ENCODE measurements at regions not wholly inside any gene's neighbourhood (a gene's known extent, or its start where the extent isn't known, plus 50 kb on each side); places are given as distances from the start of the nearest gene placed in this dataset.

DNA sequence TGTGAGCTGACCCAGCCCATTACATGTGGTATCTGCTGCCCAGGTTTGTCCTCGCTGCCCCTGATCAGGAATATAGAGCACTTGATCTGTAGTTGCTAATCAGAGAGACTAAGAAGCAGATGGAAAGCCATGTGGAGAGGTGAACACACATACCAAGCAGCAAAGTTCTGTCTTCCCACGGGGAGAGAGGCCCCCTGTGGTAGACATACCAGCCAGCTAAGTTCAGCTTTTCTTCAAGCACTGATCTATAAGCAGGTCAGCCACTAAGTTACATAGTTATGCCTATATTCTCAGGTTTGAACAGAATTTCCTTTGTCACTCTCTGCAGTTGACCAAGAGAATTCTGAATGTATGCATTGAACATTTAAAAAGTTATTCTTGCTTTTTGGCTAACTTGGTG is 76.4 kb downstream of the DDX3Y start:
- DNase-seq: peak; percentile 2

DNA sequence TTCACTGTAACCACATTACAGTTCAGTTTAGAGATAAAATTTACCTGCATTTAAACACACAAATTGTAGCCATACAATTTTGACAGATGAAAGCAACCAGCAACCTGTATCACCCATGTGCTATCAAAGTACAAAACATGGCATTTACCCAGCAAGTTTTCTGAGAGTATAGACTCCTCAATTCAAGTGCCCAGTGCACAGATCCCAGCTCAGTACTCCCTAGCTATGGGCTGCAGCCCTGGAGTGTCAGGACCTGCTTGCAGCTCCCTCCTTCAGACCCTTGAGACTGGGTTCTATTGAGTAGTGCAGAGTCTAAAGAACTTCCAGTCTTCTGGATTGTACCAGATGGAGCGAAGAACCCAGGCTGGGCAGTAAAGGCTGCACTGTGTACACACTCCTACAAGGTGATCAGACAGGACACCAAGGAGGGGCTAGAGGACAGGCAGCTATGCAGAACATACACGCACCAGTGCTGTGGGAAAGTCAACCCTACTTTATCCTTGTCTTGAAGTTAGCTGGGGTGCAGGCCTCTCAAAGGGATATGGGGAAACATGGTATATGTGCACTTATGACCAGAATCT is 77.7 kb downstream of the DDX3Y start:
- DNase-seq: peak; percentile 8

DNA sequence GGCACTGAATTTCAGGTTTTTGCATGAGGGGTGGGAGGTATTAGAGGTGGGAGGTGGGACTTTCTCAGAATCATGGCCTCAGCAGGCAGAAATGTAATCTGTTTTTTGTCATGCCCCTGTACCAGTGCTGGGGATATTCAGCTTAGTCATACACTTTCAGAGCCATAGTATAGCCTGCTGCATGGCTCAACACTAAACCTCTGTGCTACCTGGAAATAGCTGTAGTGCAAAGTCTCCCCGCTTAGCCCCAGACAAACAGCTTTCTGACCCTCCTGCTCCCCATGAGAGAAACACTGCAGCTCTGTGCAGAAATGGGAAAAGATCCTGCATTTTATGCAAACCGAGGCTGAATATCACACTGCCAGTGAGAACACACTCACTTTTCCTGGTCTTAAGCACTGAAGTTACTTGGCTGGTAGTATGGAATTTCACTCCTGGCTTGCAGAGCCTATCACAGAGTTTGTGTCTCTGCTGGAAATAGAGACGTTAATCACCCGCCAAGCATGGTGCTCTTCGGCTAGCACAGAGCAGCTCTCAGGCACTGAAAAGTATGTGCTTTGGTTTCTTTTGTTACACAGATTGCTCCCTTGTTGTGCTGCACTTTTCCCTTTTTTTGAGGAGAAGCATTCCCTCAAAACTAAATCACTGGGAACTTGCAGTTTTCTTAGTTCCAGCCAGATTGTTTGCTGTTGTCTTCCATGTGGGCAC is 80.1 kb downstream of the DDX3Y start:
- DNase-seq: no peak

DNA sequence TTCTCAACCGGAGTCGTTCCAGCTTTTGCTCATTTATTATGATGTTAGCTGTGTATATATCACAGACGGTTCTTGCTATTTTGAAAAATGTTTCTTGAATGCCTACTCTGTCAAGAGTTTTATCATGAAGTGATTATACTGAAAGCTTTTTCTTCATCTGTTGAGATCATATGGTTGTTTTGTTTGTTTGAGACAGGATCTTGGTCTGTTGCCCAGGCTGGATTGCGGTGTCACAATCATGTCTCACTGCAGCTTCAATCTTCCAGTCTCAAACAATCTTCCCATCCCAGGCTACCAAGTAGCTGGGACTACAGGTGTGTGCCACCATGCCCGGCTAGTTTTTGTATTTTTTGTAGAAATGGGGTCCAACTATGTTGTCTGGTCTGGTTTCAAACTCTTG is 112.8 kb downstream of the DDX3Y start:
- DNase-seq: no peak

DNA sequence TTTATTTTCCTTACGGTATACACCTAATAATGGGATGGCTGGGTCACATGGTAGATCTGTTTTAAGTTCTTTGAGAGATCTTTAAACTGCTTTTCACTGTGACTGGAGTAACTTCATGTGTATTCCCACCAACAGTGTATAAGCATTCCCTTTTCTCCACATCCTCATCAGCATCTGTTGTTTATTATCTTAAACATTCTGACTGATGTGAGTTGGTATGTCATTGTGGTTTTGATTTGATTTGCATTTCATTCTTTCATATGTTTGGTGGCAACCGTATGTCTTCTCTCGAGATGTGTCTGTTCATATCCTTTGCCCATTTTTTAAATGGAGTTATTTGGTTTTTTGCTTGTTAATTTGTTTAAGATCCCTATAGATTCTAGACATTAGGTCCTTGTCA is 114.8 kb downstream of the DDX3Y start:
- no peak for DNase-seq

DNA sequence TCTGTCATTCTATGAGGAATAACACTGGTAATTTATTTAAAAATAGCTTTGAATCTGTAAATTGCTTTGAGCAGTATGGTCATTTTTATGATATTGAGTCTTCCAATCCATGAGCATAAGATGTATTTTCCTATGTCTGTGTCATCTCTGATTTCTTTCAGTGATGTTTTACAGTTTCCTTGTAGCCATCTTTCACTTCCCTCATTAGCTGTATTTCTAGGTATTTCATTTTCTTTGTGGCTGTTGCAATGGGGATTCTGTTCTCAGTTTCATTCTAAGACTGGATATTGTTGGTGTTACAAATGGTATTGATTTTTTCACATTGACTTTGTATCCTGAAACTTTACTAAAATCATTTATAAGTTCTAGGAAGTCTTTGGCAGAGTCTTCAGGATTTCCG is 116.2 kb downstream of the DDX3Y start:
- no peak for DNase-seq

DNA sequence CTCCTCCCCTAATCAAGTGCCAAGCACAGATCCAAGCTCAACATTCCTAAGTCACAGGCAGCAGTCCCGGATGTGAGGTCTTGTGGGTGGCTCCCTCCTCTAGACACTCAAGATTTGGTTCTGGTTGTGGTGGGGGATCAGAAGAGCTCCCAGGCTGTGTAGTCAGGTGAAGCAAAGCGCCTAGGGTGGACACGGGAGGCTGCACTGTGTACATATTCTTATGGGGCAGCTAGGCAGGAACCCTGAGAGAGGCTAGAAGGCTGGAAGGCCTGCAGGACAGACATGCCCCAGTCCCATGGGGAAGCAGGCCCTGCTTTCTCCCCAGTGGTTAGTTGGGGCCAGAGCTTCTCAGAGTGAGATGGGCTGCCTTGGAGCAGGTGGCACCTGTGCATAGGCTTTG is 118.9 kb downstream of the DDX3Y start:
- DNase-seq: no peak

DNA sequence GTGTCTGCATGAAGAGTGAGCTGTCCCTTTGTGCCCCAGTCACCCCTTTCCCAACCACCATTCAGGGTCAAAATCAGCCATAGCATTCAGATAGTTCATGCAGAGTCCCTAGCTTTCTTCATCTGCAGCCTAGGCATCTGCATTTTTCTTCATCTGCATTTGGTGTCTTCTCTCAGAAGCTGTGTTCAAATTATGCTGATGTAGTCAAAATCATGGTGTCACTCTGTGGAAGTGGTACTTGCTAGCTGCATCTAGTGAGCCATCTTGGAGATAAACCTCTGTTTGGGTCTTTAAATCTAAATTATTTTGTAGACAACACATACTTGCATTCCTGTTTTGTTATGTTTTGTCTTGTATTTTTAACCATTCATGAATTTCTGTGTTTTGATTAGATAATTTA is 119.8 kb downstream of the DDX3Y start:
- no peak for DNase-seq

DNA sequence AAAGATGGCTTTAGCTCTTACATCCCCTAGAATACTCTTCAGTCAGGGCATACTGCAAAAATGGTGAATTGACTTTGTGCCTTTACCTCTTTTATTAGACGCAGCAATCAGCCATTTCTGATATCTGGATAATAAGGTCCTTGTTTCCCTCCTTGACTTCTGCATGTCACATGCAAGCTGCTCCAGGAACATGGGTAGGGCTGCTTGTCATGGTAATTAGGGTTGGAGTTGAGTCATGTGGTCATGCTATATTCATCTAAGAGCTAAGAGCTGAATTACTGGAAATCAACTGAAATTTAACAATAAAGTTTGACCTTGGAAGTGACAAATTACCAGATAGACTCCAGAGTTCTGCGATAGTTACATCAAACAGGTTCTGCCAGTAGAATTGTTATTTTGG is 122.2 kb downstream of the DDX3Y start:
- no peak for DNase-seq

DNA sequence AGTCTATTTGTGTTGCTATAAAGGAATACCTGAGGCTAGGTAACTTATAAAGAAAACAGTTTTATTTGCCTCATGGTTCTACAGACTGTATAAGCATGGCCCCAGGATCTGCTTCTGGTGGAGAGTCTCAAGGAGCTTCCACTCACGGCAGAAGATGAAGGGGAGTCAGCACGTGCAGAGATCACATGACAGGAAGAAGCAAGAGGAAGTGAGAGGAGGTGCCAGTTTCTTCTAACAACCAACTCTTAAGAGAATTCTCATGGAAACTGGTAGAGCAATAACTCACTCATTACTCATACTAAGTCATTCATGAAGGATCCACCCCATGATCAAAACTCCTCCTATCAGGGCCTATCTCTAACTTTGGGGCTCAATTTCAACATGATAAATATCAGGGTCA is 135.6 kb downstream of the DDX3Y start:
- DNase-seq: peak; percentile 8

DNA sequence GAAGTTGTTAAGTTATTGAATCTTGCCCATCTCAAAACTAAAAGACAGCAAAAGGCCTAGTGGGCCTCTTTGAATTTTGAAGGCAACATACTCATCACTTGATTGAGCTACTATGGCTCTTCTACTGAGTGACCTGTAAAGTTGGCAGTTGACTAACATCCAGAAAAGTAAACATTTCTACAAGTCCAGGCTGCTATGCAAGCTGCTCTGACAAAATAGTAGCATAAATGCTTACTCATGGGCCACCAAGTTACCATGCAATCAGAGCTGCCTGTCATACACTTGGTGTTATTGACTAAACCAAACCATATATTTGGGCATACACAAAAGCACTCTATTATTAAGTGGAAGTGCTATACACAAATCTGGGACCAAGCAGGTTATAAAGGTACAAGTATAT is 148.8 kb downstream of the DDX3Y start:
- no peak for DNase-seq

DNA sequence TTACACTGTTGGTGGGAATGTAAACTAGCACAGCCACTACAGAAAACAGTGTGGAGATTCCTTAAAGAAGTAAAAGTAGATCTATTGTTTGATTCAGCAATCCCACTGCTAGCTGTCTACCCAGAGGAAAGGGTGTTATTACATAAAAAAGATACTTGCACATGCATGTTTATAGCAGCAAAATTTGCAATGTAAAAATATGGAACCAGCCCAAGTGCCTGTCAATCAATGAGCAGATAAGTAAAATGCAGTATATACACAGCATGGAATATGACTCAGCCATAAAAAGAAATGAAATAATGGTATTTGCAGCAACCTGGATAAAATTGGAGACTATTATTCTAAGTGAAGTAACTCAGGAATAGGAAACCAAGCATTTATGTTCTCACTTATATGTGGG is 161.7 kb downstream of the DDX3Y start:
- DNase-seq: no peak

DNA sequence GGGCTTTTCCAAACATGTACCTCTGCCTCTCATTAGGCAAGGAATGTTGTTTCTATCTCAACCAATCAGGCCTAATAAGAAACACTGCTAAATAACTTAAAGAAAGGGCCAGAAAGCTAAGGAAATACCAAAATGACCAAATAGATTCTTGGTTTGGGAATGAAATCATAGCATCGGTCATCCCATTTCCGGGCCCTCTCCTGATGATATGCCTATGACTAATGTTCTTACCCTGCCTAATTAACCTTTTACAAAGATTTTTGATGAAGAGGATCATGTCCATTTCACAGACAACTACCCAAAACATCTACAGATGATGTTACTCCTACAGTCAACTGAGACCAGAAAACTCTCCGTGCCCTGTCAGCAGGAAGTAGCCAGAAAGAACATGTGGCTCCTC is 164.0 kb downstream of the DDX3Y start:
- DNase-seq: no peak

DNA sequence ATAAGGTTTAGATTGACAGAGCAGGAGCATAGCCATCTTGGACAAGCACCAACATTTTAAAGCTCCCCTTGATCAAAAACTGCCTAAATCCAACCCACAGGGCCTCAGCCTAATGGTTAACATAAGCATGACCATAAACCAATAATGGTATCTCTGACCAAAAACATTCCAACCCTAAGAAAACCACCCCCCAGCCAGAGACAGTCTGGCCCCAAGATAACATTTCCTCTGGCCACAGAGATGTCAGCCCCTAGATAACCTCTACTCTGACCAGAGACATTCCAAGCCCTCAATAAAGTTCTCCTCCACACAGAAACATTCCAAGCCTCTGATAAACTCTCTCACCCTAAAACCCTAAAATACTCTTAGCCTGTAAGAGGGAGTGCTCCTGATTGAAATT is 164.4 kb downstream of the DDX3Y start:
- no peak for DNase-seq

DNA sequence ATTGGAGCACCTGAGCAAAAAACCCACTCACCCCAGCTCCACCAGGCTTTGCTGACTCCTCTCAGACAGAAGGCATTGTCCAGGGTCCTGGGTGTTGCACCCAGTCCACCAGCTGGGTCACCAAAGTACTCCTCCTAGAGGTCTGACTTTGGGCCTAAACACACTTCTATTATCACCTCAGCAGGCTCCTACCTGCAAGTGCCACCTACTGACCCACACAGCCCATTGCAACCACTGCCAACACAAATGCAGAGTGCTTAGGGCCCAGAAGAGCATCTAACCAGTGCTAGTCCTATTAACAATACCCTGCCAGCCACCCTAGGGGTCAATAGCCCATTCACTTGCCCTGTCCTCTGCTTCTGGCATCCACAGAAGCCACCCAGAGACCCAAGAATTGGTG is 178.1 kb downstream of the DDX3Y start:
- no peak for DNase-seq

DNA sequence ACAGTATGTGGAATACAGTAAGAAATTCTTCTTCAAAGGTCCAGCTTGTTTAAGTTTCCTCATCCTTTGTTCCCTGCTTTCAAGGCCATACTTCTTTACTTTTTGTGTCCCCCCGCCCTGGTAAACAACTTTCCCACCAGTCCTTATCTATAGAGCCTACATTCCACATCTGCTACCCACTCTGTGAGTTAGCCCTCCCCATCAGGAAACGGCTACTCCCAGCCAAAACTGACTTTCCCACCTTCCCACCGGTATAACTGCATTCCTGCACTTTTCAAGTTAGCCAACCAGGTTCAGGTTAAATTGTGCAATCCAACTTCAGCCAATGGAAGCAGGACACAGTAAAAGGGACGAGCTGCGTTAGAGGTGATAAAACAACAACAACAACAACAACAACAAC is 186.9 kb downstream of the DDX3Y start:
- no peak for DNase-seq

DNA sequence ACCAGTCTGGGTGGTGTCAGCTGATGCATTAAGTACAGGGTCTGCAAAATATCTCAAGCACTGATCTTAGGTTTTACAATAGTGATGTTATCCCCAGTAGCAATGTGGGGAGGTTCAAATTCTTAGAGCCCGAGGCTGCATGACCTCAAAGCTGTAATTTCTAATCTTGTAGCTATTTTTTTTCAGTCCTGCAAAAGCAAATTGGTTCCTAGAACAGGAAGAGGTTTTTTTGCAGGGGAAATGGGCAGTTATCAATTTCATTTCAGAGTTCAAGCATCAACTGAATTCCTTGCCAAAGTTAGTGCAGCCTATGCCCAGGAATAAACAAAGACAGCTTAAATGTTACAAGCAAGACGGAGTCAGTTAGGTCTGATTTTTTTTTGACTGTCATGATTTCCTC is 188.3 kb downstream of the DDX3Y start:
- peak; percentile 50 for DNase-seq

DNA sequence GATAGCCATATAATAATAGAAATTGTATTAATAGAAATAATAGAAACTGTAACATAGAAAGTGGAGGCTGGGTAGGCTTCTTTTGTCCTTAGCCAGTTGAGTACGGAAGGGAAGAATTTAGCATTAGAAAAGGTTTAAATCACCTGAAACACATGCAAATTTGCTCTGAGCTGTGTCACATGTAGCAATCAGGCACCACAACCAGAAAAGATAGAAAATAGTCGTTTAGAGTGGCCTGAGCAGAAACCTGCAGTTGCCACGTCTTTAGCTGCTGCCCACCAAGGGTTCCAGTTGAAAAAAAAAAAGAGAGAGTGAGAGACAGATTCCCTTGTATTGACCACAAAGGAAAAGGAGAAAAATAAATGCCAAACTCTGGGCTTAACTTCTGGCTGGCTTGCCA is 188.8 kb downstream of the DDX3Y start:
- no peak for DNase-seq

DNA sequence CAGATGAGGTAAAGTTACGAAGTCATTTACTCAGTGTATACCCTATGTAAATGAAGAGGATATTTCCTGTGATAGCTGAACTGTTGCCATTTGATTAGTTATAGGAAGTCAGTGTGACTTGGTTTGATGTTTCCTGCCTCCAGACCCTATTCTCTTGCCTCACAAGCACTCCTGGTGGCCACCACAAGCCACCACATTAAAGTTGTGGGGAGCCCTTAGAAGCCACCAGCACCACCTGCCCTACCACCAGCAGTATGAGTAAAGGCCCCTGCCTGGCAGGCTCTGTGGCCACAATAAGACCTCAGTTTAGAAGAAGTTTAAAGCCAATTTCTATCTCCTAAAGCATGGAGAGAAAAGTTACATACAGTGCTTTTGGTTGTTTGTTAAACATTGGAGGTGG is 189.7 kb downstream of the DDX3Y start:
- peak; percentile 55 for DNase-seq

DNA sequence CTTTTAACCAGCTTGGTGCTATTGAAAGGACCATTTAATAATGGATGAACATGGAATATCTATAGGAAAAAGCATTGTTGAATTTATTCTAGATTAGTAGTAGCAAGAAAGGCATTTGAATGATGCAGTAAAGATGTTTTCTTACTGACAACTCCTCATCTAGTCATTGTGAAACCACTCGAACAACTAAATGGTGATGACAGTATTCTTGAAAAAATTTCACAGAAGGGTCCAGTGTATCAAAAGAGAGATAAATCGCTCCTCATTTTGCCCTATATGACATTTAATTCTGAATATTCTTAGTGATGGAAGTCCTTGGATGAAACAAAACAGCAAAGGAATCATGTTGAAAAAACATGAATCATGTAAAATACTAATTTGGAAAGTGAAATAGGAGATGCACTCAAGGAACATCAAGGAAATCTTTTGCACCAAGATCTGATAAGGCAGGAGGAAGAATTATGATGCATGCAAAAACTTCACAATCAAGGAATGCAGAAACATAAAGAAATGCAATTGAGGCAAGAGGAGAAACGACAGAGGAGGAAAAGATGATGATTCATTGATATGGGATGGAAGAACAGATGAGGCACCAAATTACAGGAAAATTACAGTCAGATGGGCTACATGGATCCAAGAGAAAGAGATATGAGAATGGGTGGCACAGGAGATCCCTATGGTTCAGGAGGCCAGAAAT is 190.4 kb downstream of the DDX3Y start:
- no peak for DNase-seq

DNA sequence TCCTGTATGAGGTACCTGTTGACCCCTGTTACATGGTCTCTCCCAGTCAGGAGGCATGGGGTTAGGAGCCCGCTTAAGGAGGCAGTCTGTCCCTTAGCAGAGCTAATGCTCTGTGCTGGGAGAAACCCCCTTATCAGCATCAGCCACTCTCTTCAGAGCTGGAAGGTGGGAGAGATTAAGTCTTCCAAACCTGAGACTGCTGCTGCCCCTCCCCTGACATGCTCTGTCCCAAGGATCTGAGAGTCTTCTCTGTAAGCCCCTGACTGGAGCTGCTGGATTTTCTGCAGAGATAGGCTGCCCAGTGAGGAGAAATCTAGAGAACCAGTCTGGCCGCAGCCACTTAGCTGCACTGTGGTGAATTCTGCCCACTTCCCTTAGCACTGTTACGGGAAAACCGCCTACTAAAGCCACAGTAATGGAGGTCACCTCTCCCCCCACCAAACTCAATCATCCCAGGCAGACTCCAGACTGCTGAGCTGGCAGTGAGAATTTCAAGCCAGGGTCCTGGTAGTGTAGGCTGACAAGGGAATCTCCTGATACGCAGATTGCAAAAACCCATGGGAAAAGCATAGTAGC is 222.3 kb downstream of the DDX3Y start:
- peak; percentile 83 for DNase-seq

DNA sequence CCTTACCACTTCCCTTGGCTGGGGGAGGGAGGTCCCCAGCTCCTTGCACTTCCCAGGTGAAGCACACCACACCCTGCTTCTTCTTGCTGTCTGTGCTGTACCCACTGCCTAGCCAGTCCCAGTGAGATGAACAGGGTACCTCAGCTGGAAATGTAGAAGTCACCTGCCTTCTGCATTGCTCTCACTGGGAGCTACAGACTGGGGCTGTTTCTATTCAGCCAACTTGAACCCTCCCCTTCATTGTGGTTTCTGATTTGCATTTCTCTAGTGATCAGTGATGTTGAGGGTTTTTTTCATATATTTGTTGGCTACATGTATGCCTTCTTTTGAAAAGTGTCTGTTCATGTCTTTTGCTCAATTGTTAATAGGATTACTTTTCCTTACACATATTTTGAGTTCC is 222.8 kb downstream of the DDX3Y start:
- DNase-seq: no peak

DNA sequence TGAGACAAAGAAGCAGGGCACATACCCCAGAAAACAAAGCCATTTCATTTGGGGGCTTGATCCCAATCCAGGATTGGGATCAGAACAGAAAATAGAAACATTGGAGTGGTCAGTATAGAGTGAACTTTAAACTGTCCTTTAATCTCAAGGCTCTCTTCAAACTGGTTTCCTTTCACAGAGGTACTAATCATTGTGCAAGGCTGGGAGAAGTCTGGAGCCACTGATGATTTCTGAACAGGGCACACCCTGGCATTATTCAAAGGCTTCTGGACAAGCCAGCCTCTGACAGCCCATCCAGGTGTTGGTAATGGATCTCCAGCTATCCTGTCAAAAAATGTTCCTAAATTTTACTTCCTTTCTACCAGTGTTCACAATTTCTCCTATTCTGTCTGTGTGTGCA is 244.5 kb downstream of the DDX3Y start:
- DNase-seq: peak; percentile 33

DNA sequence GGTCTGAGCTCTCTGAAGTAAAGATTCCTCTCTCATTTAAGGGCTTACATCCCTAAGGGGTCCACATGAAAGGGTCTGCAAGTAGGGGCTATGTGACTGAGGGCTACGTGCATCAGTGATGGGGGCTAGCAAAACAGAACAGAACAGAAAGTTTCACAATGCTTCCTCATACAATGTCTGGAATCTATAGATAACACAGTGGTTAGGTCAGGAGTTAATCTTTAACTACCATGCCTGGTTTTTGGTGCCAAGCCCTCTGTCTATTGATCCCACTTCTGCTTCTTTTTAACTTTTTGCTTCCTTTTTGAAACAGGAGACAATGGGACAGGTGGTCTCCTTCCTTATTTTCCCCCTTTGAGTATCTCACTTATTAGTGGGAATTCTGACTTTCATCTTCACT is 263.0 kb downstream of the DDX3Y start:
- peak; percentile 84 for DNase-seq

All from hematopoietic multipotent progenitor cell treated with erythropoietin and hydrocortisone succinate and interleukin-3 and kit ligand, for 4 days (in vitro differentiated cells).